Esophagus muscularis mucosa (tissue), 4 donors: ENCODE measurements at regions not wholly inside any gene's neighbourhood (a gene's known extent, or its start where the extent isn't known, plus 50 kb on each side); places are given as distances from the start of the nearest gene placed in this dataset.

Source experiments
- DNase-seq: peaks from one replicate; pipeline ENCODE4 v3.0.0-alpha.2; 2017; ENCODE audit errors: extremely low spot score
- H3K27ac ChIP-seq, 4 donors: fragments of 200-600 bp; sonication (generic); replicated peaks in 1 of 4; 1 replicate in 3 of 4; 2 replicates in 1 of 4; pipeline ENCODE4 v1.5.1; 2016 to 2019; ENCODE audit warnings: mild to moderate bottlenecking in 1 of 4
- H3K27me3 ChIP-seq, 4 donors: fragments of 200-600 bp; sonication (generic); one replicate each; pipeline versions ENCODE4 v1.5.1 to v1.6.0; 2016 to 2019
- H3K36me3 ChIP-seq, 4 donors: fragments of 200-600 bp; sonication (generic); one replicate each; pipeline ENCODE4 v1.5.1; 2016 to 2019
- H3K4me1 ChIP-seq, 4 donors: fragments of 200-600 bp; sonication (generic); one replicate each; pipeline ENCODE4 v1.5.1; 2016 to 2019
- H3K4me3 ChIP-seq, 4 donors: fragments of 200-600 bp; sonication (generic); 1 replicate in 2 of 4; 2 replicates in 2 of 4; pipeline ENCODE4 v1.5.1; 2016 to 2019; ENCODE audit warnings: mild to moderate bottlenecking in 4 of 4, moderate library complexity in 1 of 4
- H3K9me3 ChIP-seq, 4 donors: fragments of 200-600 bp; sonication (generic); 1 replicate in 3 of 4; 2 replicates in 1 of 4; pipeline ENCODE4 v1.5.1; 2016 to 2019
- EP300 ChIP-seq: sonication (generic); formaldehyde crosslinking; IDR thresholded peaks from one replicate; pipeline ENCODE4 v1.6.1; 2017; ENCODE audit warnings: antibody characterized with exemption
- POLR2A ChIP-seq: fragments of 450-650 bp; IDR thresholded peaks from one replicate; pipeline ENCODE4 v1.6.1; 2017; ENCODE audit warnings: antibody characterized with exemption, moderate library complexity, mild to moderate bottlenecking, low read depth
- POLR2AphosphoS5 ChIP-seq, 2 donors: sonication (generic); formaldehyde crosslinking; IDR thresholded peaks; one replicate each; pipeline ENCODE4 v1.6.1; 2017; ENCODE audit warnings: antibody characterized with exemption in 2 of 2
- WGBS: methylation state at CpG from one replicate; pipeline ENCODE4 v1.1.5; 2018; 5-methylcytosine and 5-hydroxymethylcytosine counted together
- intact Hi-C: fragments of 100-400 bp; cut with DNase I; formaldehyde crosslinking; loops from one replicate; pipeline ENCODE4 v1.15.1; 2023
- TF ChIP-seq, protein P1 (sequence below), 3 experiments: fragments of 200-600 bp in 2 of 3; fragments of 450-650 bp in 1 of 3; sonication (generic) in 2 of 3; IDR thresholded peaks; one replicate each; pipeline ENCODE4 v1.5.1; 2017 to 2019; ENCODE audit warnings: antibody characterized with exemption in 3 of 3, mild to moderate bottlenecking in 2 of 3, moderate library complexity in 1 of 3

DNA sequence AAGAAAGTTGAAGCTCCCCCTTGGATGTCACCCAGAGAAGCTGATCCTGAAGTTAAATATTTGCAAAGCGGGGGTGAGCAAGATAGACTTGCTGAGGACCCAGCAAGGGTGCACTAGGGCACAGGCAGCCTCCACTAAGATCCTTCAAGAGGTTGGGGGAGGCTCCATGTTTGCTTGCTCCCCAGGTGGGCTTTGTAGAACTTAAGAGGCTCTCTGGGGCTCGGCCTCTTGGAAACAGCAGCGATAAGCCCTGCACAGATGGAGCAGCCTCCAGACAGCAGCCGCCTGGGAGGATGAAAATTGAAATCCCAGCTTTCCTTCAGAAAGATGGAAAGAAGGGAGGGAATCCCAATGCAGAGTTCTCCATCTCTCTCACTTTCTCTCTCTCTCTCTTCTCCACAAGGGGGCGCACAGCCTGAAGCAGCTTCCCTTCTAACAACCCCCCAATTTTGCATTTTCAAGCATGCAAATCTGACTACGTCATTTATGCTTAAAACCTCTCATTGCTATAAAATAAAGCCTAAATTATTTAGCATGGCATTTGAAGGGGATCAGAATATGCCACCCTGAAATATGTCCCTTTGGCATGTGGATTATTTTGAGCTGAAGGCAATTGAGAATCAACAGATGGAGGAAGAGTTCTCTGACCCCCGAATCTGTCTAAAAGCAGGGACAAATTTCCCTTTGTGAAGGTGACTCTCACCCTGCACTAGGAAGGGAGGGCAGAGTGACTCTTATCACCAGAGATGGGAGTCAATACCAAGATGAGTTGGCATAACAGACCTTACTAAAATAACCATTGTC, 185.7 kb upstream of the KLHL29 start:
- no peak for DNase-seq
- WGBS = 89% methylated on average over 7 of the region's 7 CpGs
- intact Hi-C loops = no loop called here
- H3K36me3 ChIP-seq = no peaks in the 10 kb centered on the region
- H3K4me1 ChIP-seq = peaks cover 0 to under 1% (median 0%) of the 10 kb centered on the region in 4 donors
- no peaks in the 10 kb centered on the region for H3K27me3 ChIP-seq
- no peak for TF ChIP-seq POLR2AphosphoS5 (IDR thresholded peaks at IDR 0.05)
- TF ChIP-seq EP300 = no peak
- TF ChIP-seq, protein P1, sequence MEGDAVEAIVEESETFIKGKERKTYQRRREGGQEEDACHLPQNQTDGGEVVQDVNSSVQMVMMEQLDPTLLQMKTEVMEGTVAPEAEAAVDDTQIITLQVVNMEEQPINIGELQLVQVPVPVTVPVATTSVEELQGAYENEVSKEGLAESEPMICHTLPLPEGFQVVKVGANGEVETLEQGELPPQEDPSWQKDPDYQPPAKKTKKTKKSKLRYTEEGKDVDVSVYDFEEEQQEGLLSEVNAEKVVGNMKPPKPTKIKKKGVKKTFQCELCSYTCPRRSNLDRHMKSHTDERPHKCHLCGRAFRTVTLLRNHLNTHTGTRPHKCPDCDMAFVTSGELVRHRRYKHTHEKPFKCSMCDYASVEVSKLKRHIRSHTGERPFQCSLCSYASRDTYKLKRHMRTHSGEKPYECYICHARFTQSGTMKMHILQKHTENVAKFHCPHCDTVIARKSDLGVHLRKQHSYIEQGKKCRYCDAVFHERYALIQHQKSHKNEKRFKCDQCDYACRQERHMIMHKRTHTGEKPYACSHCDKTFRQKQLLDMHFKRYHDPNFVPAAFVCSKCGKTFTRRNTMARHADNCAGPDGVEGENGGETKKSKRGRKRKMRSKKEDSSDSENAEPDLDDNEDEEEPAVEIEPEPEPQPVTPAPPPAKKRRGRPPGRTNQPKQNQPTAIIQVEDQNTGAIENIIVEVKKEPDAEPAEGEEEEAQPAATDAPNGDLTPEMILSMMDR (IDR thresholded peaks at IDR 0.05) = no peak
- no peak for TF ChIP-seq POLR2A
- H3K27ac ChIP-seq = no peak overlapping the region
- peaks cover 0 to 14% (median 5%) of the 10 kb centered on the region in 4 donors for H3K9me3 ChIP-seq
- H3K4me3 ChIP-seq = no peak overlapping the region

DNA sequence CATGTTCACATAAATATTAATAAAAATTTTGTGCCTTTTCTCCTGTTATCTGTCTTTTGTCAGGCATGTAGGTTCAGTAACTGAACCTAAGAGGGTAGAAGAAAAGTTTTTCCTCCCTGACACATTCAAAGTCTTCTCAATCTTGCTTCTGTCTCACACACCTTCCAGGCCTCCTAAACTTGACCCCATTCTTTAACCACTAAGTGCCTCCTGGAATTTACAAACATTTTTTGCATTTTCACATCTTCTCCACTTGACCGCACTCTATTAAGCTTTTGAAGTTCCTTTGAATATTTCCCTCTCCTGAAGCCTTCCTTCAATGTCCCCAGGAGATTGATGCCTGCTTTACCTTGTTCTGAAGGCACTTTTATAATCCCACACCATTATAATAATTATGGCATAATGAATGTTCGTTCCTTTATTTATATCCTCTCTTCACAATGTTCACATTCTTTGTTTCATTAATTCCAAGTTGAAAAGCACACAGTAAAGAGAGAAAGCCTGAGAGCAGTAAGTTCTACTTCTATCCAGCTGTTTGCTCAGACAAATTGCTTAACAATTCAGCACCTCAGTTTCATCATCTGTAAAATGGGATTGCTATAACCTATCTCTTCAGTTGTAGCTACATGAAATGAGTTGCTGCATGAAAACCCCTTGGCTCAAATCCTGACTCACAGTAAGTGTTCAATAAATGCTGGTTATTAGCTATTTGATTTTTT, 184.8 kb upstream of the KLHL29 start:
- peaks cover 0 to 14% (median 5%) of the 10 kb centered on the region in 4 donors for H3K9me3 ChIP-seq

DNA sequence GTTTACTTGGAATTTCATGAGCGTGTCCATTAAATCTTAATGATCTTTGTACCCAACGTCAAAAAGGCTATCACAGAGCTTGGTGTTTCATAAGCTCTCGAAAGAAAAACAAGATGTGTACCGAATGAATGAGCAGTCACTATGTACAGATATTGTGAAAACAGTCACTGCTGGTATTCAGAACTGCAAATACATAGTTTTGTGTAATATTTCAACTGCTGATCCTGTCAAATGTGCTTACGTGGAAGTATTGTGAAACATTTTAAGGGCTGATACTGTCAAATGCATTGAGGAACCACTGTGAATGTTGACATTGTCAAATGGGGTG, 184.2 kb upstream of the KLHL29 start:
- TF ChIP-seq POLR2A (no peak), POLR2AphosphoS5 (IDR thresholded peaks at IDR 0.05) (no peak), EP300 (no peak)
- TF ChIP-seq, protein P1 (IDR thresholded peaks at IDR 0.05) = no peak
- Histone ChIP-seq H3K36me3 (no peaks in the 10 kb centered on the region), H3K4me3 (no peak overlapping the region), H3K9me3 (peaks cover 0 to 14% (median 5%) of the 10 kb centered on the region in 4 donors), H3K27ac (no peak overlapping the region), H3K4me1 (peaks cover 0 to 6% (median 3%) of the 10 kb centered on the region in 4 donors), H3K27me3 (no peaks in the 10 kb centered on the region)
- no peak for DNase-seq
- 78% methylated on average over 5 of the region's 5 CpGs for WGBS
- intact Hi-C loops = no loop called here

More for the DNA sequence above, 184.8 kb upstream of the KLHL29 start:
- peaks cover 0 to 6% (median 3%) of the 10 kb centered on the region in 4 donors for H3K4me1 ChIP-seq
- no peak overlapping the region for H3K27ac ChIP-seq
- DNase-seq = no peak
- intact Hi-C loops = no loop called here
- WGBS = 93% methylated on average over 2 of the region's 2 CpGs
- TF ChIP-seq POLR2AphosphoS5 (IDR thresholded peaks at IDR 0.05) = no peak
- TF ChIP-seq, protein P1 (IDR thresholded peaks at IDR 0.05) = no peak
- TF ChIP-seq EP300 = no peak
- no peak for TF ChIP-seq POLR2A
- no peaks in the 10 kb centered on the region for H3K27me3 ChIP-seq
- H3K4me3 ChIP-seq = no peak overlapping the region
- no peaks in the 10 kb centered on the region for H3K36me3 ChIP-seq

DNA sequence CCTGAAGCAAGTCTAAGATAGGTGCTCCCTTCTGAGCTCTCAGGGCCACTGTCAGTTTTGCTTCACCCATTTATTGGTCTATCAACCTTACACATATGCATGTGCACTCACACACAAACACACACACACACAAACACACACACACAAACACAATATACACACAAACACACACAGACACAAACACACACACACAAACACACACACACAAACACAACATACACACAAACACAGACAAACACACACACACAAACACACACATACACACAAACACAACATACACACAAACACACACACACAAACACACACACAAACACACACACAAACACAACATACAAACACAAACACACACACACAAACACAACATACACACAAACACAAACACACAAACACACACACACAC, 181.6 kb upstream of the KLHL29 start:
- H3K4me1 ChIP-seq = peaks cover 0 to 6% (median 3%) of the 10 kb centered on the region in 4 donors
- H3K36me3 ChIP-seq = no peaks in the 10 kb centered on the region
- H3K9me3 ChIP-seq = peaks cover 0 to 14% (median 5%) of the 10 kb centered on the region in 4 donors
- no peak for TF ChIP-seq EP300
- no peak for TF ChIP-seq POLR2AphosphoS5 (IDR thresholded peaks at IDR 0.05)
- TF ChIP-seq POLR2A = no peak
- no peak for DNase-seq
- intact Hi-C loops = no loop called here
- H3K27ac ChIP-seq = no peak overlapping the region
- no peaks in the 10 kb centered on the region for H3K27me3 ChIP-seq
- H3K4me3 ChIP-seq = no peak overlapping the region

DNA sequence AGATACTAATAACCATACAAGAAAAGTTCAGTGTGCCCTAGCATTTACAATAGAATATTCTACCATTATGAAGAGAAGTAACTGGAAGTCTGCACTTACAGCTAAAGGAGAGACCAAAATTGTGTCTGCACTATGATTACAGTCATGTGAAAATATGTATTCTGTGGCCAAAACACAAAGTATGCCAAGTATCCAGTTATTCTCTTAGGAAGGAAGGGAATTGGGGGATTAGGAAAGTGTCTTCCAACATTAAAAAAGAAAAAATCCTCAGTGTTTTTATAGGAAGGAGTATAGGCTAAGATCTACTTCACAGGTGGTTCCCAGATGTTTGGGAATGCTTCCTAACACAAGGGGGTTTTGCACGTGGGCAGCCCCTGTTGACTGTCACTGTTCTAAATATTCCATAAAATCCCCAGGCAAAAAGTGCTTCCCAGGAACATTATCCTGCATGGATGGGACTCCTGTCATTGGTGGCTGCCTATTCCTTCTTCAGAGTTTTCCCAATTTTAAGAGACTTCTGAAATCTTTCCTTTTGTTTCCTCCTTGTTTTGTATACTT, 180.2 kb upstream of the KLHL29 start:
- WGBS = 60% methylated on average over 1 of the region's 1 CpG
- Histone ChIP-seq H3K27ac (no peak overlapping the region), H3K4me3 (no peak overlapping the region), H3K9me3 (peaks cover 0 to 7% (median 2%) of the 10 kb centered on the region in 4 donors), H3K27me3 (no peaks in the 10 kb centered on the region), H3K36me3 (no peaks in the 10 kb centered on the region), H3K4me1 (peaks cover 0 to 6% (median 3%) of the 10 kb centered on the region in 4 donors)
- intact Hi-C loops = no loop called here
- DNase-seq = no peak
- TF ChIP-seq EP300 (no peak), POLR2A (no peak), POLR2AphosphoS5 (IDR thresholded peaks at IDR 0.05) (no peak)
- TF ChIP-seq, protein P1 (IDR thresholded peaks at IDR 0.05) = no peak
